Mesendoderm (in vitro differentiated cells): ENCODE measurements at regions not wholly inside any gene's neighbourhood (a gene's known extent, or its start where the extent isn't known, plus 50 kb on each side); places are given as distances from the start of the nearest gene placed in this dataset.

Experiments used
- DNase-seq: peaks from one replicate; pipeline ENCODE4 v3.0.0; 2013
- H2AK5ac ChIP-seq: 2 replicates; pipeline ENCODE4 v1.6.1; 2013; ENCODE audit warnings: low read length, inconsistent platforms
- H2BK120ac ChIP-seq: 2 replicates; pipeline ENCODE4 v1.6.1; 2013; ENCODE audit warnings: low read depth, mild to moderate bottlenecking, low read length, moderate library complexity, mixed read lengths
- H2BK15ac ChIP-seq: replicated peaks from 2 replicates; pipeline ENCODE4 v1.6.1; 2013; ENCODE audit warnings: low read depth, mild to moderate bottlenecking, moderate library complexity
- H2BK5ac ChIP-seq: 2 replicates; pipeline ENCODE4 v1.6.1; 2013; ENCODE audit warnings: low read length, inconsistent platforms
- H3K18ac ChIP-seq: 2 replicates; pipeline ENCODE4 v1.6.1; 2013; ENCODE audit warnings: mild to moderate bottlenecking, low read length, mixed read lengths
- H3K23ac ChIP-seq: one replicate; pipeline ENCODE4 v1.6.1; 2013; ENCODE audit warnings: low read length
- H3K27ac ChIP-seq: 2 replicates; pipeline ENCODE4 v1.5.1; 2013; ENCODE audit warnings: low read depth, mild to moderate bottlenecking, inconsistent platforms, low read length, moderate library complexity
- H3K27me3 ChIP-seq: 2 replicates; pipeline ENCODE4 v1.6.1; 2013; ENCODE audit warnings: low read length, control low read depth, mild to moderate bottlenecking, inconsistent platforms; ENCODE audit not compliant: insufficient read depth, poor library complexity
- H3K36me3 ChIP-seq: 2 replicates; pipeline ENCODE4 v1.6.1; 2013; ENCODE audit warnings: low read length, inconsistent platforms; ENCODE audit not compliant: control insufficient read depth, insufficient read depth
- H3K4ac ChIP-seq: one replicate; pipeline ENCODE4 v1.6.1; 2013; ENCODE audit warnings: low read depth, mild to moderate bottlenecking, low read length, moderate library complexity
- H3K4me1 ChIP-seq: 2 replicates; pipeline ENCODE4 v1.6.1; 2013; ENCODE audit warnings: low read depth, low read length, inconsistent platforms; ENCODE audit not compliant: control insufficient read depth
- H3K4me2 ChIP-seq: 2 replicates; pipeline ENCODE4 v1.6.1; 2013; ENCODE audit warnings: low read length
- H3K4me3 ChIP-seq: 2 replicates; pipeline ENCODE4 v1.5.1; 2013; ENCODE audit warnings: mild to moderate bottlenecking, low read length
- H3K56ac ChIP-seq: one replicate; pipeline ENCODE4 v1.6.1; 2013; ENCODE audit warnings: low read length
- H3K79me1 ChIP-seq: 2 replicates; pipeline ENCODE4 v1.6.1; 2013; ENCODE audit warnings: low read length, inconsistent platforms
- H3K79me2 ChIP-seq: 2 replicates; pipeline ENCODE4 v1.6.1; 2013; ENCODE audit warnings: mild to moderate bottlenecking, low read length; ENCODE audit not compliant: control insufficient read depth, insufficient read depth
- H3K9ac ChIP-seq: 2 replicates; pipeline ENCODE4 v1.6.1; 2013; ENCODE audit warnings: low read length, inconsistent platforms
- H4K5ac ChIP-seq: one replicate; pipeline ENCODE4 v1.6.1; 2013; ENCODE audit warnings: low read length
- H4K8ac ChIP-seq: one replicate; pipeline ENCODE4 v1.6.1; 2013; ENCODE audit warnings: low read depth, mild to moderate bottlenecking, control low read depth, low read length, moderate library complexity
- WGBS: extraction: QIAGEN DNeasy Blood & Tissue Kit; methylation state at CpG from one replicate; pipeline ENCODE4 v1.1.7; 2013; ENCODE audit warnings: low lambda C conversion rate, missing lambda C conversion rate; ENCODE audit not compliant: insufficient coverage; ENCODE audit errors: extremely low coverage; 5-methylcytosine and 5-hydroxymethylcytosine counted together

DNA sequence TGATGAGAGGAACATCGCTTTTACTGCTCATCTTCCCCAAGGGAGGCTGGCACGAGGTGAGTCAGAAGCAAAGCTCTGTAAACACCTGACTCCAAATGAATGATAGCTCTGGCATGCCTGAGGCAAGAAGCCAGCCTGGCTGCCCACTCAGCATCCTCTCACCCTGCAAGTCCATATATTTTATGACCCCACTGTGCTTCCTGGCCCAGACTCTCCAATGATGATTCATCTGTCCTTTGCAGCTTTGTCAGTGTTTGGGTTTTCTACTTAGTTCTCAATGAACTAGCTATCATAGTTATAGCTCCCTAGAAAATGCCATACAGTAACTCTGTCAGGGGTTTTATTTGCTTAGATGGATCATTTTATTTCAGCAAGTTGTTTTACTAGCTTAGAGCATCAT, 52.1 kb upstream of the FSTL4 start:
- H2BK15ac ChIP-seq, result no peak overlapping the region
- no CpG with 5 or more reads among the region's 2 CpGs for WGBS
- no peaks in the 10 kb centered on the region for H3K79me2 ChIP-seq
- H2BK120ac ChIP-seq, result no peak overlapping the region
- DNase-seq, result no peak
- no peak overlapping the region for H3K56ac ChIP-seq
- H3K4me1 ChIP-seq, result no peaks in the 10 kb centered on the region
- H3K4me3 ChIP-seq, result no peak overlapping the region
- H3K36me3 ChIP-seq, result no peaks in the 10 kb centered on the region
- no peak overlapping the region for H3K23ac ChIP-seq
- no peak overlapping the region for H3K18ac ChIP-seq
- H4K8ac ChIP-seq, result no peak overlapping the region
- no peak overlapping the region for H4K5ac ChIP-seq
- H3K4me2 ChIP-seq, result no peak overlapping the region
- no peak overlapping the region for H3K4ac ChIP-seq
- no peaks in the 10 kb centered on the region for H3K79me1 ChIP-seq
- H3K27me3 ChIP-seq, result no peaks in the 10 kb centered on the region
- no peak overlapping the region for H3K9ac ChIP-seq
- H2AK5ac ChIP-seq, result no peak overlapping the region
- H3K27ac ChIP-seq, result no peak overlapping the region
- H2BK5ac ChIP-seq, result no peak overlapping the region

GRCh38 chr5:133663397-133664054, 51.2 kb upstream of the FSTL4 start:
- Histone ChIP-seq H2BK5ac (no peak overlapping the region), H3K4ac (no peak overlapping the region), H3K4me3 (no peak overlapping the region), H3K23ac (no peak overlapping the region), H3K56ac (no peak overlapping the region), H2BK15ac (no peak overlapping the region), H2AK5ac (no peak overlapping the region), H3K4me2 (no peak overlapping the region), H3K36me3 (no peaks in the 10 kb centered on the region), H4K8ac (no peak overlapping the region), H3K27me3 (no peaks in the 10 kb centered on the region), H3K4me1 (no peaks in the 10 kb centered on the region), H3K79me2 (no peaks in the 10 kb centered on the region), H3K79me1 (no peaks in the 10 kb centered on the region), H3K9ac (no peak overlapping the region), H3K27ac (no peak overlapping the region), H3K18ac (no peak overlapping the region), H4K5ac (no peak overlapping the region), H2BK120ac (no peak overlapping the region)
- no peak for DNase-seq
- WGBS, result no CpG with 5 or more reads among the region's 7 CpGs

DNA sequence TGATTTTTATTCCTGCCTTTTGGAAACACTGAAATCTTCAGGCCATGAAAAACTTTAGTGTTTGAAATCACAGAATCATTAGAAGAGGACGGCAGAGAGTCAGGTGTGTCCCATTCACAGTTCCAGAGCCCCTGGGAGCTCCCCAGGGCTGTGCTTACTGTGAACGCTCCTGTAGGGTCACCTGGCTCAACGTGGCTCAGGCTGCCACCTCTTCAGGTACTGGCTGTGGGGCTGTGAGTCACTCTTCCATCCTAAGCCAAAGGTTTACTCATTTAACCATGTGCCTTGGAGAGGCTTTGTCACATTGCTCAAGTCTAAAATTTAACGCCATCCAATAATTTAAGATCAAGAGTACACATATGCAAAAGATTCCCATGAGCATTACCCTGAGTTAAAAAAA, 50.2 kb upstream of the FSTL4 start:
- H3K79me1 ChIP-seq, result no peaks in the 10 kb centered on the region
- no peak overlapping the region for H2BK5ac ChIP-seq
- H2AK5ac ChIP-seq, result no peak overlapping the region
- H3K18ac ChIP-seq, result no peak overlapping the region
- H3K4me2 ChIP-seq, result no peak overlapping the region
- no peaks in the 10 kb centered on the region for H3K36me3 ChIP-seq
- H4K5ac ChIP-seq, result no peak overlapping the region
- no peak overlapping the region for H2BK15ac ChIP-seq
- H3K4me3 ChIP-seq, result no peak overlapping the region
- no peaks in the 10 kb centered on the region for H3K79me2 ChIP-seq
- H3K9ac ChIP-seq, result no peak overlapping the region
- no peak overlapping the region for H4K8ac ChIP-seq
- no peak overlapping the region for H3K56ac ChIP-seq
- H3K4ac ChIP-seq, result no peak overlapping the region
- no peaks in the 10 kb centered on the region for H3K27me3 ChIP-seq
- no peak overlapping the region for H3K23ac ChIP-seq
- H3K27ac ChIP-seq, result no peak overlapping the region
- no peak for DNase-seq
- H2BK120ac ChIP-seq, result no peak overlapping the region
- WGBS, result no CpG with 5 or more reads among the region's 4 CpGs
- no peaks in the 10 kb centered on the region for H3K4me1 ChIP-seq
